RPMI8226 (cell line): ENCODE measurements at regions not wholly inside any gene's neighbourhood (a gene's known extent, or its start where the extent isn't known, plus 50 kb on each side); places are given as distances from the start of the nearest gene placed in this dataset.

ENCODE experiments used
- DNase-seq: peaks from one replicate; pipeline ENCODE4 v3.0.0-alpha.2; 2015

DNA sequence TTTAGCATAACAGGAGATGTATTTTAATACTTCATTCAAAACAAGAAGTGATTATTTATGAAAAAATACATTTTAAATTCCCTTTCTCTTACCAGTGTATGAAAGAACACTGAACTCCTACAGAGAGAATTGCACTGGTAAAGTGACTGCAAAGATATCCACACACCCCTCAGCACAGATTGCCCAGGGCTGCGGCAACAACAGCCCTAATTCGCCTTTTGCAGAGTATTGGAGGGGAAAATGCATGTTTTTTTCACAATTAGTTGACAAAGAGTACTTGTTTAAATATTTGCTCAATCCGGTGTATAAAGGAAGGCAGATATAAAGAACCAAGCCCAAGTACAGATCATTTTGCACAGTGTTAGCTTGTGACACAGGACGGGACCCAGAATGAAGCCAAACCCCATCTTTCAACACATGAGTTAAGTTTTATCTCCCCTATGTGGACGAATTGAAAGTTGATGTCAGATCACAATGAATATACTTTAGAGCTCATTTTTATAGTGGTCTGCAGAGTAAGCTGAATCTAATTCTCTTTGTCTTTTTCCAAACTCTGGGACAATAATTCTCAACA, 551.4 kb upstream of the IGFBP7 start:
- DNase-seq: no peak

- DNase-seq: no peak
Observed at GRCh38 chr4:57658673-57659072, 548.5 kb upstream of the IGFBP7 start.

GRCh38 chr4:57658188-57658587, 548.0 kb upstream of the IGFBP7 start:
- no peak for DNase-seq

DNA sequence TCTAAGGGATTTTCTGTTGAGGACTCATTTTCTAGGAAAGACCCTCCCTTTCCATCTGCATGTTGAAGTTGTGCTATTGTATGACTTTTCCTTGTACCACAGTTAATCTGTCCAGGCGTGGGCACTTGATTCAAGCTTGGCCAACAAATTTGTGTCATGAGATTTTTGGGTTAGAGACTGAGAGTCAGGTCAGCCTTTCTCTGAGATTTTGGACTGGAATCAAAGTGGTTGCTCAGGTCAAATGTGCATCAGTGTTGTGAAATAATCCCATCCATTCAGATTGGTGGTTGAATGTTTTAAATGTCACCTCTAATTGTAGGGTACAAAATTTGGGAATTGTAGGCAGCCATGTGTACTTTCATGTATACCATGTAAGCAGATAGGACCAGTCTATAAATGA, 545.2 kb upstream of the IGFBP7 start:
- no peak for DNase-seq

GRCh38 chr4:57652779-57653178, 542.6 kb upstream of the IGFBP7 start:
- no peak for DNase-seq

GRCh38 chr4:57640391-57641100, 530.4 kb upstream of the IGFBP7 start:
- no peak for DNase-seq

GRCh38 chr4:57639561-57640382, 529.6 kb upstream of the IGFBP7 start:
- DNase-seq: no peak

DNA sequence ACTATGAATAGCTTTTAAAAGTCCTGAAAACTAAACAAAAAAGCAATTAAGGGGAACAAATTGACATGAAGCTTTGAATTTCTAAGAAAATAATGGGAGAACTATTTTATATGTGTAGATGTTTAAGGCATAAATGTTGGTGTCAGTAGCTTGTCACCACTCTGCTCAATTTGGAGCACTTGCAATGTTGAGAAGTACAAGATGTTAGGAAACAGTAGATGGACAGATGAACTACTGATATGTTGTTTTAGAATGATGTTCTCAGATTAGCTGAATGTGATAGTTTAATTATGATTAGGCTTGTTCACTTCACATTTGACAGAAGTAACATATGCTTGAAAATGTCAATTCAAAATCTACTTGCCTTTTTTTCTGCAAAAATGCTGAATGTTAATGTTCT, 525.7 kb upstream of the IGFBP7 start:
- DNase-seq: no peak

DNA sequence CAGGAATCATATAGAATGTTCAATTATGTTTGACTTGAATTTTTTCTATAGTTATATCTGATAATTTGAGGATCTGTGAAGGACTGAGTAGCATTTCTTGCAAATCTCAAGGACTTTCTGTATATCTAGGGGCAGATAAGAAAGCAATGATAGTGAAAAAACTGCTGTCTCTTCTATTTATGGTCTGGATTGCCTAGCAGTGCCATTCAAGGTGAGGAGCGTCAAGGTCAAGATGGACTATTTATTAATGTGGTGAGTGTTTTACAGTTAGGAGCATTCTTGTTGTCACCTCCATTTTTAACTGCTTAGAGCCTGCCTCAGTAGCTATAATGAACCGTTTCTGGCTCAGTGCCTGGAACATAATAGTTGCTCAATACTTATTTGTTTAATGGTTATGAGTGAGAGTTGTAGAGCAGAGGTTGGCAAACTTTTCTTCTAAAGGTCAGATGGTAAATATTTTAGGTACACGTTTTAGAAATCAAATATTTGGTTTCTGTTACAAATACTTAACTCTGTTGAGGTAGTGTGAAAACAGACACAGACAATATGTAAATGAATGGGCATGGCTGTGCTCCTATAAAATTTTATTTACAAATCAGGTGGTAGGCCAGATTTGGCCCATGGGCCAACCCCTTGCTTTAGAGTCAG, 523.2 kb upstream of the IGFBP7 start:
- DNase-seq: no peak

DNA sequence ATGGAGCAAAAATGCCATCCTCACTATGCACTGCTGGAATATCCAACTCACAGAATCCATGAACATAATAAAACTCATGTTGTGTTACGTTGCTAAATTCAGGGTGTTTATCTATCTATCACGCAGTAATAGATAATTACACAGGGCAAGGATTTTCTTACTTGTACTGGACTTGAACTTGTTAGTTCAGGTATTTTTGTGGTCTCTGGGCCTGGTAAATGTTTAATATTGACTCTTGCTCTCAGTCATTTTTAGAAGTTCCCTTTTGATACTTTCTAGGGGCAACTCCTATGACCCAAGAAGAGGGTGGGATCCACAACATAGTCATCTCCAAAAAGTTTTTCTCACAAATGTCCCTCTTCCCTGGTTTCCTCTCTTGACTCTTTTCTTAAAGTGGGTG, 522.4 kb upstream of the IGFBP7 start:
- no peak for DNase-seq

DNA sequence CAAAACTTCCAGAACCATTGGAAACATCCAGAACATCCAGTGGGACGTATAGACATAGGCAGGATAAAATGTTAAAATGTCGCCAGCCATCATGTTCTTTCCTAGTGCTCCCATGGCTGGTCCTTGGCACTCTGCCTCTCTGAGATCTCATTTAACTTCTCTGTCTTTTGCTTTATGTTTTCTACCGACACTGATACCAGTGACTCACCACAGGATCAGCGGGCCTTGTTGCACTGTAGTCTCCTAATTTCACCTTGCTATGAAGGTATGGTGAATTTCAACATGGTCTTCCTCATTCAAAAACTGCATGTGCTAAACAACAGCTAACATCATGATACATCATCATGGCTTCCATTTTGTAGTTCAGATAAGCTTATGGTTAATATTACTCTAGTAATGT, 521.0 kb upstream of the IGFBP7 start:
- no peak for DNase-seq

DNA sequence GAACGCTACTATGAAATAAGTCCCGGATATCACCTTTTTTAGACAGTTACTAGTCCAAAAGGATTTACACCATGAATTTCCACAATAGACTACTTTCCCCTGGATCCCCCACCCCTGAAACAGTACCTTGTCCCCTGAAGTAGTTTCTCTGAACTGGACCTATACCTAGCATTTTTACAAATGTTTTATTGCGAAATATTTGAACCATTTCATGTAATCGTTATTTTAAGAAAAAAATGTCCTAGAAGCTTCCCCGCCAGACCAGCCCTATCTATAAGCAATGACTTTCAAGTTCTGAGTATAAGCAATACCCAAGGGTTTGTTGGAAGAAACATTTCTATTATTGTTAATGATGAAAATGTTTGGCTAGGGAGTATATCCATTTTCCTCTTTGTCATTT, 517.8 kb upstream of the IGFBP7 start:
- DNase-seq: no peak

DNA sequence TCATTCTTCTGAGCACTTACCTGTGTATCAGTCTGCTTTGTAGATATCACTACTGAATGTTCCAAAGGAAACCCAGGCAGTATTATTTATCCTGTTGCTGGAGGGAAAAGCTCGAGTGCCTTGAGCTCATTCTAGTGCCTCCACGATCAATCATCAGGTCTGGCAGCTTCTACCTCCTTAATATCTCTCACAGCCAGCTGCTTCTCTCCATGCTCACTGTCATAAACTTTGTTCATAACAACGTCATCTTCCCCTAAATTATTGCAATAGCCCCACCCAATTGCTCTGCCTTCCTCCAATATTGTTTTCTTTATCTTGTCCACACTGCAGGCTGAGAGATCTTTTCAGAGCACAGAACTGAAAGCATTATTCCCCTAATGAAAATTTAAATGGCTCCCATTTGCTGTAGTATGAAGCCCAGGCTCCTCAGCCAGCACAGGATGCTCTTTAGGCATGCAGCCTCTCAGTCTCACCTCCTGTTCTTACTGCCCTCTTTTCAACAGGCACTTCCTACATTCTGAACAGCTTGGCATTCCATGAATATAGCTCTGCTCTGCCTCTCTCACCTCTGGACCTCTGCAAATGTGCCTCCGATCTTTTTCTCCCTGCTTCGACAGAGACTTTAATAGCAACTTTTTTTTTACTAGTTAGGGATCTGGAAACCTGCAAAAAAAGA, 504.2 kb upstream of the IGFBP7 start:
- no peak for DNase-seq

DNA sequence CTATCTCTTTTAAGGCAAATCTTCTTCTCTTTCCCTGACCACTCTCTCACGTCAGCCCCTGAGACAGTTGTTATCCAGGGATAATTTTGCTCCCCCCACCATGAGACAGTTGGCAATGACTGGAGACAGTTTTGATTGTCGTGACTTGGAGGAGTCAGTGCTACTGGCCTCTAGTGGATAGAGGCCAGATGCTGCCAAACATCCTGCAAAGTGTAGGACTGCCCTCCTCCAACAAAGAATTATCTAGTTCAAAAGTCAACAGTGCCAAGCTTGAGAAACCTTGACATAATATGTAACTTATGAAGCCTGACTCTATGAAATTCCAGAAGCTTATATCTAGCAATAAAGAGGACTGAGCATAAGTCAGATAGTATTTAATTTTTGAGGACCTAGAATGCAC, 502.1 kb upstream of the IGFBP7 start:
- no peak for DNase-seq

DNA sequence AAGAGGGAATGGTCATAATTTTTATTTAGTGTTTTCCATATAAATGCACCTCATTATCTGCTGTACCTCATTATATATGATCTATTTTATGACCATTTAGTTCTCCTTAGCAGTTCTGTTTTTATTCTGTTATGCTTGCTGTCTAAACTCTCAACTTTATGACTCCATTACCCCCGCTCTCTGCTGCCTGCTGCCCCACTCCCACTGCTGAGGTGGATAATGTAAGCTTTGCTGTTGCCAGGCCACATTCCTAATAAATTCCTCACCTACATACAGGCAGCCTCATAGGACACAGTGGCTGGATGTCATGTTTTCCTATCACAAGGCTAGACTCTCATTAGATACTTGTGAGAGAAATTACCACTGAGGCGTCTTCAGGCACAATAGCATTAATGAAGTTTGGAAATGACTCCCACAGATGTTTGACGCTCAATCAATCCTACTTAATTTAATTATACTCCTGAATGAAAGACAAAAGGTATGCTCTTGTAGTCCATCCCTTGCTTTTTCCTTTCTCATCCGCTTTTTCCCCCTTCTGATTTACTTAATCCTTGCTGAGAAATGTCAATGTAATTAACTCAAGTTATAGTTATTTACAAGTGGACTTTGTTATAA, 497.5 kb upstream of the IGFBP7 start:
- DNase-seq: no peak

- no peak for DNase-seq
Observed at GRCh38 chr4:57605376-57605775, 495.2 kb upstream of the IGFBP7 start.

DNA sequence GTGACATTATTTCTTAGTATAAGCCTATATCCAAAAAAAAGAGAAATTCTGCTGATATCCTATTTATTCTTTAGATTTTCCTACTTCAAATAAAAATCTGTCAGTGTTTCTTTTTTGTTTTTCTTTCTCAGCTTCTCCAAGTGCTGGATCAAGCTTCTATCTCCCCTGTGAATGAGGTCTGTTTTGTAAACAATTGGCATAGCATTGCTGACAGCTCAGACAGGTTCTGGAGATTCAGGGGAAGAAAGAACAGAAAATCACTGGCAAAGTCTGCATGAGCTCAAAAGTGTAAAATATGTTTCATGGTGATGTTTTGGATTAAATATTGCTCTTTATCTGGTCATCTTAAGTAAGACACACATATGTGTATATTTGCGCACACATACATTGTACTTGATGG, 492.0 kb upstream of the IGFBP7 start:
- DNase-seq: no peak

DNA sequence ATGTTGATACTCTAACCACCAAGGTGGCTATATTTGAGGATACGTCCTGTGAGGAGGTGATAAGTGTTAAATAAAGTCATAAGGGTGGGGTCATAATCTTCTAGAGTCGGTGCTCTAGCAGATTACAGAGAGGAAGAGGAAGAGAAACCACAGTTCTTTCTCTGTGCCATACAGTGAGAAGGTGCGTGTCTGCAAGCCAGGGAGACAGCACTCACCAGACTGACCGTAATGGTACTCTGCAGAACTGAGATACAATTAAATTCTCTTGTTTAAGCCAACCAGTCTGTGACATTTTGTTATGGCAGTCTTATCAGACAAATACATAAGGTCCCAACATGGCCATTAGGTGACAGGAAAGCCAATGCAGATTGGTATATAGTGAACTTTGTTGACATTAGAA, 480.9 kb upstream of the IGFBP7 start:
- no peak for DNase-seq

- no peak for DNase-seq
Observed at GRCh38 chr4:57588557-57588956, 478.4 kb upstream of the IGFBP7 start.

GRCh38 chr4:57580710-57581599, 470.8 kb upstream of the IGFBP7 start:
- no peak for DNase-seq

DNA sequence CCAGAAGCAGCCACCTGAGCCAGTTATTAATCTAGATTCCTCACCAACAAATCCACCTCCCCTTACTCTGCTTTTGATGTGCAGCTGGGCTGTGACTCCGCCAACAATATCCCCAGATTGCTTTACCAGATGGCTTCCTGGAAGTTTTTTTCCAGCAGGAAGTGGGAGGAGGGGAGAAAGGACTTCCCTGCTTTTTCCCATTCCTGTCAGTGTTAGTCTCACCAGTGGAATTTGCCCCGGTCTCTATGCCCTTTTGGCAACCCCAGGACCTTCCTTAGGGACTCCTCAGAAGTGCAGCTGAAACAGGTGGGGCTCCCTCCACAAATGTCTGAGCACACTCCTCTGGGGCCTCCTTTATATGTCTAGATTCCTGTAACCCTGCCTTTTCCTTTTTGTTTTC, 465.2 kb upstream of the IGFBP7 start:
- DNase-seq: no peak
